ENCODE measurements at regions not wholly inside any gene's neighbourhood (a gene's known extent, or its start where the extent isn't known, plus 50 kb on each side); places are given as distances from the start of the nearest gene placed in this dataset.

DNA sequence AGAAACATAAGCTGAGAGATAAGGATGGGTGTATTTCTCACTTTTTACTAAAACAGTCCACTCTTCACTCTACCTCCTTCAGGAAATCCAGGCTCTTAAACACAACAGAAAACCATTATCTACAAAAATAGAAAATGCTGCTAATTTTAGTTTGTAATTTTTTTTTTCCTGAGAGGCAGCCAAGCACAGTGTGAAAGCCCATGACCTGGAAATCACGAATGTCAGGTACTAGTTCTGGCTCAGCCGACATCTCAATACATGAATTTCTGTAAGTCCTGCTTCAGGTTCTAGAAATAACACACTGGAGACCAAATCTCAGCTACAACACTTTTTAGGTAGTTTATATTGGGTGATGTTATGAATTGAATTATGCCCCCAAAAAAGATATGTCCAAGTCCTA, 308.9 kb downstream of the KCNA4 start:
- DNase-seq (ENCODE audit: extremely low read depth, low read depth) = no peak
- H3K4me3 ChIP-seq (replicated peaks; ENCODE audit: low read depth, low read length) = no peak overlapping the region
- TF ChIP-seq, protein P1, sequence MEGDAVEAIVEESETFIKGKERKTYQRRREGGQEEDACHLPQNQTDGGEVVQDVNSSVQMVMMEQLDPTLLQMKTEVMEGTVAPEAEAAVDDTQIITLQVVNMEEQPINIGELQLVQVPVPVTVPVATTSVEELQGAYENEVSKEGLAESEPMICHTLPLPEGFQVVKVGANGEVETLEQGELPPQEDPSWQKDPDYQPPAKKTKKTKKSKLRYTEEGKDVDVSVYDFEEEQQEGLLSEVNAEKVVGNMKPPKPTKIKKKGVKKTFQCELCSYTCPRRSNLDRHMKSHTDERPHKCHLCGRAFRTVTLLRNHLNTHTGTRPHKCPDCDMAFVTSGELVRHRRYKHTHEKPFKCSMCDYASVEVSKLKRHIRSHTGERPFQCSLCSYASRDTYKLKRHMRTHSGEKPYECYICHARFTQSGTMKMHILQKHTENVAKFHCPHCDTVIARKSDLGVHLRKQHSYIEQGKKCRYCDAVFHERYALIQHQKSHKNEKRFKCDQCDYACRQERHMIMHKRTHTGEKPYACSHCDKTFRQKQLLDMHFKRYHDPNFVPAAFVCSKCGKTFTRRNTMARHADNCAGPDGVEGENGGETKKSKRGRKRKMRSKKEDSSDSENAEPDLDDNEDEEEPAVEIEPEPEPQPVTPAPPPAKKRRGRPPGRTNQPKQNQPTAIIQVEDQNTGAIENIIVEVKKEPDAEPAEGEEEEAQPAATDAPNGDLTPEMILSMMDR (IDR thresholded peaks at IDR 0.05; ENCODE audit: low read depth, low read length, missing control alignments) = no peak

DNA sequence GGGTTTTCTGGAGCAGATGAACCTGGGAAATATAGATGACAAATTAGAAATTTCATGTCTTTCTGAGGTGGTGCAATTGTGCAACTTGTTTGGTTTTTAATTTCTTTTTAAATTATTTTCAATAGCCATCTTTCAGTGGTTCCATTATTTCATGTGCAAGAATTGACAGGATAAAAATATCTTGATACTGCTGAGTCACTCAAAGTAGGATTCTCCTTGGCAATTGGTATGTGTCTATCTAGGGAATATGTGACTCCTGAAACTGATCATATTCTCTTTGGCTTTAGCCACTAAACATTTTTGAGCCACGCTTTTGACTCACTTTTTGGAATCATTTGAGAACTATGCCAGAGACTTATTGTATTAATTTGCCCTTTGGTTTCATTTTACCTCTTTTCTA, 331.5 kb downstream of the KCNA4 start:
- H3K4me3 ChIP-seq (replicated peaks; ENCODE audit: low read depth, low read length) = no peak overlapping the region
- TF ChIP-seq, protein P1 (IDR thresholded peaks at IDR 0.05; ENCODE audit: low read depth, low read length, missing control alignments) = no peak
- DNase-seq (ENCODE audit: extremely low read depth, low read depth) = no peak

DNA sequence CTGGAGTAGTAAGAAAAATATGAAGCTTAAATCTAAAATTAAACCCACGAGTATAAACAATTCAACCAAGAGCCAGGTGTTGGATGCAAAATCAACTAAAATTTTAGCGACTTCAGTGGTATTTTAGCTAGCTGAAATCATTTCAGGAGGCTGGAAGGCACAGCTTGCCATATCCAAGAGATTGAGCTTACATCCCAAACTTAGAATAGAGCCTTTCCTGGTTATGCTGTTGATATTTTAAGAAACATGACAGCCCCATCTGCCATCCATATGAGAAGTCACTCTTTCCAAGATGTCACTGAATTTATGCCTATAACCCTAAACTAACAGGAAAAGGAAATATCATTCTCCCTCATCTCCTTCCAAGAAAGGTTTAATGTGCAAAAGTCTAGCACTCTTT, 334.0 kb downstream of the KCNA4 start:
- no peak overlapping the region for H3K4me3 ChIP-seq (replicated peaks; ENCODE audit: low read depth, low read length)
- TF ChIP-seq, protein P1 (IDR thresholded peaks at IDR 0.05; ENCODE audit: low read depth, low read length, missing control alignments) = no peak
- DNase-seq (ENCODE audit: extremely low read depth, low read depth) = no peak

DNA sequence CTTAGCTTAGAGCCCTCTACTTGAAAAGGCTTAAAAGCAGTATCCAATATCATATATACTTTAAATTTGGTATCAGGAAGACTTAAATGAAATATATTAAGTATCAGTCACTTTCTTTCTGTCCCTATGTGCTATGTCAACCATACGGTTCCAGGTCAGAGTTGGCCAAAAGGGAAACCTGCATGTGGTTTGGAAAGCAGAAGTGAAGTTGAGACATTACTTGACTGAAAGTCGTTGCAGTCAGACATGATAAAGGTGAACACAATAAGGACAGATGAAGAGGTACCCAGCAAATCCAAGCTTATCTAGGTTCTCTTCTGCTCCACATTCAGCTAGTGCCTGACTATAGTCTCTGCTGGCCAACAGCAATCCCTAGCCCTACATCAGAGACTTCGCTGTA, 336.8 kb downstream of the KCNA4 start:
- DNase-seq (ENCODE audit: extremely low read depth, low read depth) = no peak
- TF ChIP-seq, protein P1 (IDR thresholded peaks at IDR 0.05; ENCODE audit: low read depth, low read length, missing control alignments) = no peak
- H3K4me3 ChIP-seq (replicated peaks; ENCODE audit: low read depth, low read length) = no peak overlapping the region

DNA sequence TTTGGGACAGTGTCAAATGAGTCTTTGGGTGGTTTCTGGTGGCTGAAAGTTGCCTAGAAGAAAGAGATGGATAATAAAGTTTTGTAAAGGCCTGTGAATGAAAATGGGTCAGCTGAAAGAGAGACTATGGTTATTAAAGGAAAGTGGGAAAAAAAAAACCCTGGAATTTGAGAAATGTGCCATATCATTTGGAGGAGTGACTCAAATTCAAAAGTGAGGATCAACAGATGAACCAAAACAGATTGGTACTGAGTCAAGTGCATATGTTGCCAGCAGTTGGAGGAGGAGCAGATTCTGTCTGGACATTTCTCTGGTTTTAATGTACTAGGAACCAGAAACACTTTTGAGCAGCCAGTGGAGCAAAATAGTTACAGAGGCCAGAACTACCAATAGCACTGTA, 339.8 kb downstream of the KCNA4 start:
- no peak for DNase-seq (ENCODE audit: extremely low read depth, low read depth)
- TF ChIP-seq, protein P1 (IDR thresholded peaks at IDR 0.05; ENCODE audit: low read depth, low read length, missing control alignments) = no peak
- no peak overlapping the region for H3K4me3 ChIP-seq (replicated peaks; ENCODE audit: low read depth, low read length)

DNA sequence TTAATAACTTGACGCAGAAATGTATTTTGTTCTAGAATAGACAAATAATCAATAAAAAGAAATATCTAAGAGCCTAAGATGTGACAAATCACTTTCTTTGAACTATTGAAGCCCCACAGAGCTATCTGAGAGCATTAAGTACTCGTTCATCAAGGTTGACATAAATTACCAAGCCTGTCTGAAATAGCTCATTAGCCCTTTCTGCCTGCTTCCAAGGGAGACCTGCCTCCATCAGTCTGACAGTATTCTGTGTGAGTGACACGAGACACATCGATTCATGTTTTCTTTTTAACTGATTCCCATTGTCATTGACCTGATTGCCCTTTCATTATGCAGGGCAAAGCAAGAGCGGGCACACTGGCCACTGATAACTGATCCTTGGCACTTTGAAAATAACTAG, 347.5 kb downstream of the KCNA4 start:
- TF ChIP-seq, protein P1 (IDR thresholded peaks at IDR 0.05; ENCODE audit: low read depth, low read length, missing control alignments) = no peak
- DNase-seq (ENCODE audit: extremely low read depth, low read depth) = no peak
- no peak overlapping the region for H3K4me3 ChIP-seq (replicated peaks; ENCODE audit: low read depth, low read length)

DNA sequence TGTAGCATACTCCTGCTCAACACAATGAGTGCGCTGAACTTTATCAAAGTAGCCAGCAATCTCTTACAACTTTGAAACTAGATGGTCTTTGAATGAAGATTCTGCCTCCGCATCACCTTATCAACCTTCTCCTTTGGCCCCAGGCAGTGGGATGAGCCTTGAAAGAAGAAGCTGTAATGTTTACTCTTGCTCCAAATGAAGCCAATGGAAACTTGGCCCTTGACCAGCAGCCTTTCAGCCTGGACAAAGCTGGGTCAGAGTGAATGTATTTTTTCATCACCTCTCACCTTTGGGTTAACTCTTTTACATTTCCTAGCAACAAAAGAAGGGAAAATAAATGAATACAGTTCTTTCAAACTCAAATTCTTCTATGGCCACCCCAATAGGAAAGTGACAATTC, 359.1 kb downstream of the KCNA4 start:
- TF ChIP-seq, protein P1 (IDR thresholded peaks at IDR 0.05; ENCODE audit: low read depth, low read length, missing control alignments) = no peak
- no peak overlapping the region for H3K4me3 ChIP-seq (replicated peaks; ENCODE audit: low read depth, low read length)
- DNase-seq (ENCODE audit: extremely low read depth, low read depth) = no peak
